HCT116 (cell line): ENCODE measurements at regions not wholly inside any gene's neighbourhood (a gene's known extent, or its start where the extent isn't known, plus 50 kb on each side); places are given as distances from the start of the nearest gene placed in this dataset.

ENCODE experiments used
- ATAC-seq: fragments of 200-7000 bp; cut with Tn5 transposase; 2 replicates; pipeline ENCODE4 v1.9.1; 2020; ENCODE audit warnings: mild to moderate bottlenecking, moderate library complexity
- BruUV-seq: library from RNA; stranded (reverse); fragments of 400-500 nt; replicated peaks from 2 replicates; lab custom pipeline; 2021; lab: Mats Ljungman, UMichigan
- CTCF ChIA-PET: fragments of 300-600 bp; sonication (Branson Sonifier 250); formaldehyde crosslinking; loops from one replicate; lab custom pipeline; 2021; ENCODE audit warnings: antibody characterized with exemption; lab: Charles Lee
- POLR2A ChIA-PET: fragments of 300-600, 350-600 bp; sonication (Branson Sonifier 250); formaldehyde crosslinking; loops from one replicate; lab custom pipeline; 2021; ENCODE audit warnings: antibody characterized with exemption; lab: Charles Lee
- RAD21 ChIA-PET, 2 experiments: fragments of 300-600 bp; sonication (Branson Sonifier 250); formaldehyde crosslinking; loops; one replicate each; lab custom pipeline; 2023; ENCODE audit warnings: low total read pairs in 2 of 2; ENCODE audit not compliant: uncharacterized antibody in 2 of 2, unreplicated experiment in 2 of 2, low non-redundant PET in 1 of 2; lab: Charles Lee
- DNase-seq: peaks from one replicate; pipeline ENCODE4 v3.0.0-alpha.2; 2010; ENCODE audit warnings: low read depth, low spot score
- H2AFZ ChIP-seq: fragments of 200-600 bp; shearing (Covaris generic), sonication (generic); 2 replicates; pipeline ENCODE4 v1.6.1; 2017; ENCODE audit warnings: low read depth, mixed run types, mixed read lengths, antibody characterized with exemption, low read length; ENCODE audit not compliant: poor library complexity, severe bottlenecking
- H3K27ac ChIP-seq: 2 replicates; pipeline ENCODE4 v1.5.1; 2012; ENCODE audit warnings: low read depth, low read length
- H3K27me3 ChIP-seq: fragments of 200-600 bp; sonication (generic); 2 replicates; pipeline ENCODE4 v1.6.1; 2016; ENCODE audit warnings: mixed run types, low read length, mixed read lengths; ENCODE audit not compliant: insufficient read depth
- H3K36me3 ChIP-seq, 2 experiments: fragments of 200-500 bp in 1 of 2; fragments of 200-600 bp in 1 of 2; sonication (Bioruptor generic) in 1 of 2; sonication (generic) in 1 of 2; 2 replicates each; pipeline versions ENCODE4 v1.5.1 to v1.6.1; 2014 to 2016; ENCODE audit warnings: low read length in 2 of 2, inconsistent platforms in 1 of 2, mixed read lengths in 1 of 2, mixed run types in 1 of 2; ENCODE audit not compliant: insufficient read depth in 2 of 2, control insufficient read depth in 1 of 2
- H3K4me1 ChIP-seq, 2 experiments: fragments of 200-600 bp in 1 of 2; sonication (generic) in 1 of 2; 2 replicates each; pipeline versions ENCODE4 v1.5.1 to v1.6.1; 2012 to 2017; ENCODE audit warnings: low read length in 2 of 2, inconsistent platforms in 1 of 2, mild to moderate bottlenecking in 1 of 2, mixed read lengths in 1 of 2, mixed run types in 1 of 2, moderate library complexity in 1 of 2; ENCODE audit not compliant: insufficient read depth in 2 of 2, control insufficient read depth in 1 of 2
- H3K4me2 ChIP-seq: fragments of 200-600 bp; sonication (generic); 2 replicates; pipeline ENCODE4 v1.6.1; 2017; ENCODE audit warnings: mixed run types, low read length, mixed read lengths
- H3K4me3 ChIP-seq, 2 experiments: fragments of 200-600 bp in 1 of 2; sonication (generic) in 1 of 2; replicated peaks in 1 of 2; 2 replicates each; pipeline ENCODE4 v1.5.1; 2011 to 2016; ENCODE audit warnings: low read length in 2 of 2, control low read depth in 1 of 2, low read depth in 1 of 2, mild to moderate bottlenecking in 1 of 2, mixed read lengths in 1 of 2, mixed run types in 1 of 2
- H3K79me2 ChIP-seq: fragments of 200-600 bp; sonication (generic); 2 replicates; pipeline ENCODE4 v1.6.1; 2017; ENCODE audit warnings: mild to moderate bottlenecking, mixed run types, low read length, moderate library complexity, mixed read lengths; ENCODE audit not compliant: insufficient read depth
- H3K9ac ChIP-seq: fragments of 200-600 bp; sonication (generic); 2 replicates; pipeline ENCODE4 v1.6.1; 2016; ENCODE audit warnings: low read length, mixed read lengths
- H3K9me2 ChIP-seq: fragments of 200-600 bp; sonication (generic), shearing (Covaris generic); 2 replicates; pipeline ENCODE4 v1.6.1; 2017; ENCODE audit warnings: mixed run types, mild to moderate bottlenecking, moderate library complexity; ENCODE audit not compliant: insufficient read depth
- H3K9me3 ChIP-seq, 2 experiments: fragments of 200-500 bp in 1 of 2; fragments of 200-600 bp in 1 of 2; sonication (Bioruptor generic) in 1 of 2; sonication (generic) in 1 of 2; 2 replicates each; pipeline ENCODE4 v1.6.1; 2014 to 2017; ENCODE audit warnings: low read length in 2 of 2, mixed read lengths in 2 of 2, inconsistent platforms in 1 of 2, low read depth in 1 of 2, mild to moderate bottlenecking in 1 of 2, mixed run types in 1 of 2, moderate library complexity in 1 of 2; ENCODE audit not compliant: control insufficient read depth in 1 of 2, insufficient read depth in 1 of 2
- H4K20me1 ChIP-seq: fragments of 200-600 bp; sonication (generic), shearing (Covaris generic); 2 replicates; pipeline ENCODE4 v1.6.1; 2017; ENCODE audit warnings: mixed run types, mild to moderate bottlenecking, moderate library complexity; ENCODE audit not compliant: insufficient read depth
- CBX3 ChIP-seq: IDR thresholded peaks from 2 replicates; pipeline ENCODE4 v1.6.1; 2012; ENCODE audit warnings: low read depth
- CEBPB ChIP-seq: IDR thresholded peaks from 2 replicates; pipeline ENCODE4 v1.6.1; 2012; ENCODE audit warnings: low read depth
- ELF1 ChIP-seq: IDR thresholded peaks from 2 replicates; pipeline ENCODE4 v1.6.1; 2012; ENCODE audit warnings: low read depth, borderline replicate concordance
- EZH2 ChIP-seq: fragments of 200-600 bp; sonication (generic); IDR thresholded peaks from 2 replicates; pipeline ENCODE4 v1.6.1; 2017; ENCODE audit warnings: antibody characterized with exemption, mixed run types
- EZH2phosphoT487 ChIP-seq: fragments of 200-600 bp; IDR thresholded peaks from 2 replicates; pipeline ENCODE4 v1.6.1; 2018; ENCODE audit warnings: antibody characterized with exemption, borderline replicate concordance
- FOSL1 ChIP-seq: IDR thresholded peaks from 2 replicates; pipeline ENCODE4 v1.6.1; 2012; ENCODE audit warnings: low read depth
- POLR2A ChIP-seq: IDR thresholded peaks from 2 replicates; pipeline ENCODE4 v1.7.0; 2011; ENCODE audit warnings: borderline replicate concordance; ENCODE audit not compliant: insufficient read depth, insufficient read length; ENCODE audit errors: extremely low read depth
- POLR2AphosphoS5 ChIP-seq: IDR thresholded peaks from 2 replicates; pipeline ENCODE4 v1.6.1; 2011; ENCODE audit warnings: mild to moderate bottlenecking, low read depth, low read length, moderate library complexity
- RAD21 ChIP-seq: IDR thresholded peaks from 2 replicates; pipeline ENCODE4 v1.6.1; 2012; ENCODE audit warnings: low read depth, mild to moderate bottlenecking
- SIN3A ChIP-seq: IDR thresholded peaks from 2 replicates; pipeline ENCODE4 v1.6.1; 2012; ENCODE audit warnings: low read depth
- ZFX ChIP-seq: fragments of 450-650 bp; IDR thresholded peaks from 2 replicates; pipeline ENCODE4 v1.6.1; 2017
- ZNF274 ChIP-seq: fragments of 200-500 bp; sonication (Bioruptor generic); IDR thresholded peaks from 2 replicates; pipeline ENCODE4 v1.6.1; 2014; ENCODE audit warnings: mild to moderate bottlenecking, low read depth, low read length, inconsistent platforms
- intact Hi-C: fragments of 100-400 bp; cut with micrococcal nuclease; formaldehyde crosslinking; loops from 2 replicates; pipeline ENCODE4 v1.10.0; 2022
- TF ChIP-seq, protein P1 (sequence below), 3 experiments: fragments of 200-600 bp in 1 of 3; sonication (generic) in 1 of 3; IDR thresholded peaks in 2 of 3; conservative IDR thresholded peaks in 1 of 3; 2 replicates each; pipeline ENCODE4 v1.5.1; 2012 to 2017; ENCODE audit warnings: low read depth in 2 of 3, low read length in 2 of 3, antibody characterized with exemption in 1 of 3, borderline replicate concordance in 1 of 3, control low read depth in 1 of 3, mild to moderate bottlenecking in 1 of 3, mixed read lengths in 1 of 3, mixed run types in 1 of 3, moderate library complexity in 1 of 3; ENCODE audit not compliant: insufficient read depth in 1 of 3
- TF ChIP-seq, protein P2 (sequence below): IDR thresholded peaks from 2 replicates; pipeline ENCODE4 v1.6.1; 2012; ENCODE audit warnings: low read depth

DNA sequence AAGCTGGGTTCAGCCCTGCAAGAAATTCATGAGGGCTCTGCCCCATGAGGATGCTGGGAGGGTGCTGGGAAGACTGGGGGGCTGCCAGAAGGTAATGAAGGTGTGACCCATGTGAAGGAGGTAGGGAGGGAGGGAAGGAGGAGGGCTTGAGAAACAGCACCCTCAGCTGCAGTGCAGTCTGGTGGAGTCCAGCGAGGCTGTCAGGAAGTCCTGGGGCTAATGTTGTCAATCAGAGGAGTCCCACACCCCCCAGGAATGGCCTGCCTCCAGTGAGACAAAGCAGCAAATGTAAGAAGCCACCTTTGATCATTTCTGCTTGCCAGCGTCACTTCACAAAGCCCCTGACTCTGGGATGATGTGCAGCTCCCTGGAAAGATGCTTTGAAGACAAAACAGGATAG, 248.4 kb downstream of the SH3BP4 start:
- H3K27me3 ChIP-seq: 0 out of 2 replicates have a peak, but pooled peaks cover 4% of the 10 kb centered on the region
- no peak overlapping the region for H3K9ac ChIP-seq
- RAD21 ChIA-PET: no interaction called here
- H3K9me3 ChIP-seq: no peaks in the 10 kb centered on the region
- H2AFZ ChIP-seq: no peak overlapping the region
- CTCF ChIA-PET: no interaction called here
- no peak for DNase-seq
- no peaks in the 10 kb centered on the region for H3K36me3 ChIP-seq
- intact Hi-C loops: no loop called here
- BruUV-seq: no TSS peak
- no peak for TF ChIP-seq ZNF274
- no peak for TF ChIP-seq EZH2phosphoT487
- no peak for TF ChIP-seq CBX3
- no peak for TF ChIP-seq SIN3A
- no peak for TF ChIP-seq CEBPB
- TF ChIP-seq, protein P1, sequence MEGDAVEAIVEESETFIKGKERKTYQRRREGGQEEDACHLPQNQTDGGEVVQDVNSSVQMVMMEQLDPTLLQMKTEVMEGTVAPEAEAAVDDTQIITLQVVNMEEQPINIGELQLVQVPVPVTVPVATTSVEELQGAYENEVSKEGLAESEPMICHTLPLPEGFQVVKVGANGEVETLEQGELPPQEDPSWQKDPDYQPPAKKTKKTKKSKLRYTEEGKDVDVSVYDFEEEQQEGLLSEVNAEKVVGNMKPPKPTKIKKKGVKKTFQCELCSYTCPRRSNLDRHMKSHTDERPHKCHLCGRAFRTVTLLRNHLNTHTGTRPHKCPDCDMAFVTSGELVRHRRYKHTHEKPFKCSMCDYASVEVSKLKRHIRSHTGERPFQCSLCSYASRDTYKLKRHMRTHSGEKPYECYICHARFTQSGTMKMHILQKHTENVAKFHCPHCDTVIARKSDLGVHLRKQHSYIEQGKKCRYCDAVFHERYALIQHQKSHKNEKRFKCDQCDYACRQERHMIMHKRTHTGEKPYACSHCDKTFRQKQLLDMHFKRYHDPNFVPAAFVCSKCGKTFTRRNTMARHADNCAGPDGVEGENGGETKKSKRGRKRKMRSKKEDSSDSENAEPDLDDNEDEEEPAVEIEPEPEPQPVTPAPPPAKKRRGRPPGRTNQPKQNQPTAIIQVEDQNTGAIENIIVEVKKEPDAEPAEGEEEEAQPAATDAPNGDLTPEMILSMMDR (IDR thresholded peaks at IDR 0.05 in 2 of 3, conservative IDR thresholded peaks at IDR 0.05 in 1 of 3; ENCODE audit: borderline replicate concordance in 1 of 3, insufficient read depth in 1 of 3, low read depth in 2 of 3, low read length in 2 of 3): no peak
- TF ChIP-seq ELF1: no peak
- no peak for TF ChIP-seq POLR2AphosphoS5
- no peak for TF ChIP-seq EZH2
- no peak for TF ChIP-seq FOSL1
- ATAC-seq: no peak
- POLR2A ChIA-PET: no interaction called here
- H3K4me2 ChIP-seq: no peak overlapping the region
- H3K79me2 ChIP-seq: no peaks in the 10 kb centered on the region
- no peaks in the 10 kb centered on the region for H3K4me1 ChIP-seq
- no peaks in the 10 kb centered on the region for H3K9me2 ChIP-seq
- no peaks in the 10 kb centered on the region for H4K20me1 ChIP-seq
- H3K4me3 ChIP-seq: no peak overlapping the region
- no peak overlapping the region for H3K27ac ChIP-seq

DNA sequence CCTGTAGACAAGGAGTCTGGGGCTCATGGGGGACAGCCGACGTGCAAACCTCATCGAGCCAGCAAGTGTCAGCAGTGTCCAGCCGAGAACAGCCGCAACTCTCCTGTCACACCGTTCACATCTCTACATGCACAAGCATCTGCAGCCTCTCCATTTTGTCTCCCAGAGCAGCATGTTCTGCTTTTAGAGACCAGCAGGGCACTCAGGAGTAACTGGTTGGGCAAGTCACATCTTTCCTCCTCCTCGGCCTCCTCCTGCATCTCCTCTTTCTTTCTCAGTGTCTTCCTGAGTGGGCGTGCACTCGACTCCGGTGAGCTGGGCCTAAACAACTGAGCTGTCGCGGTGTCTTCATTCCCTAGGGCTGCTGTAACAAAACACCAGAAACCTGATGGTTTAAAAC, 249.9 kb downstream of the SH3BP4 start:
- intact Hi-C loops: no loop called here
- no peak for ATAC-seq
- H3K4me1 ChIP-seq: no peaks in the 10 kb centered on the region
- no peak overlapping the region for H3K4me2 ChIP-seq
- H3K9me2 ChIP-seq: no peaks in the 10 kb centered on the region
- H3K4me3 ChIP-seq: no peak overlapping the region
- H4K20me1 ChIP-seq: no peaks in the 10 kb centered on the region
- H3K27me3 ChIP-seq: 0 out of 2 replicates have a peak, but pooled peaks cover 9% of the 10 kb centered on the region
- no peak for DNase-seq
- H2AFZ ChIP-seq: no peak overlapping the region
- no peaks in the 10 kb centered on the region for H3K36me3 ChIP-seq
- no peaks in the 10 kb centered on the region for H3K9me3 ChIP-seq
- ChIA-PET RAD21 (no interaction called here), CTCF (interaction anchor here (0.7 kb wide), 1 partner anchor 61 kb away, joined by 3 read pairs; no protein-coding TSS in a partner anchor), POLR2A (no interaction called here)
- BruUV-seq: no TSS peak
- no peak overlapping the region for H3K27ac ChIP-seq
- H3K9ac ChIP-seq: no peak overlapping the region
- H3K79me2 ChIP-seq: no peaks in the 10 kb centered on the region
- no peak for TF ChIP-seq ZFX
- TF ChIP-seq, protein P1 (IDR thresholded peaks at IDR 0.05 in 2 of 3, conservative IDR thresholded peaks at IDR 0.05 in 1 of 3; ENCODE audit: borderline replicate concordance in 1 of 3, insufficient read depth in 1 of 3, low read depth in 2 of 3, low read length in 2 of 3): no peak
- no peak for TF ChIP-seq RAD21
- TF ChIP-seq, protein P2, sequence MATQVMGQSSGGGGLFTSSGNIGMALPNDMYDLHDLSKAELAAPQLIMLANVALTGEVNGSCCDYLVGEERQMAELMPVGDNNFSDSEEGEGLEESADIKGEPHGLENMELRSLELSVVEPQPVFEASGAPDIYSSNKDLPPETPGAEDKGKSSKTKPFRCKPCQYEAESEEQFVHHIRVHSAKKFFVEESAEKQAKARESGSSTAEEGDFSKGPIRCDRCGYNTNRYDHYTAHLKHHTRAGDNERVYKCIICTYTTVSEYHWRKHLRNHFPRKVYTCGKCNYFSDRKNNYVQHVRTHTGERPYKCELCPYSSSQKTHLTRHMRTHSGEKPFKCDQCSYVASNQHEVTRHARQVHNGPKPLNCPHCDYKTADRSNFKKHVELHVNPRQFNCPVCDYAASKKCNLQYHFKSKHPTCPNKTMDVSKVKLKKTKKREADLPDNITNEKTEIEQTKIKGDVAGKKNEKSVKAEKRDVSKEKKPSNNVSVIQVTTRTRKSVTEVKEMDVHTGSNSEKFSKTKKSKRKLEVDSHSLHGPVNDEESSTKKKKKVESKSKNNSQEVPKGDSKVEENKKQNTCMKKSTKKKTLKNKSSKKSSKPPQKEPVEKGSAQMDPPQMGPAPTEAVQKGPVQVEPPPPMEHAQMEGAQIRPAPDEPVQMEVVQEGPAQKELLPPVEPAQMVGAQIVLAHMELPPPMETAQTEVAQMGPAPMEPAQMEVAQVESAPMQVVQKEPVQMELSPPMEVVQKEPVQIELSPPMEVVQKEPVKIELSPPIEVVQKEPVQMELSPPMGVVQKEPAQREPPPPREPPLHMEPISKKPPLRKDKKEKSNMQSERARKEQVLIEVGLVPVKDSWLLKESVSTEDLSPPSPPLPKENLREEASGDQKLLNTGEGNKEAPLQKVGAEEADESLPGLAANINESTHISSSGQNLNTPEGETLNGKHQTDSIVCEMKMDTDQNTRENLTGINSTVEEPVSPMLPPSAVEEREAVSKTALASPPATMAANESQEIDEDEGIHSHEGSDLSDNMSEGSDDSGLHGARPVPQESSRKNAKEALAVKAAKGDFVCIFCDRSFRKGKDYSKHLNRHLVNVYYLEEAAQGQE: no peak
- TF ChIP-seq POLR2A: no peak
- TF ChIP-seq EZH2: no peak
